ENCODE measurements at regions not wholly inside any gene's neighbourhood (a gene's known extent, or its start where the extent isn't known, plus 50 kb on each side); places are given as distances from the start of the nearest gene placed in this dataset.

DNA sequence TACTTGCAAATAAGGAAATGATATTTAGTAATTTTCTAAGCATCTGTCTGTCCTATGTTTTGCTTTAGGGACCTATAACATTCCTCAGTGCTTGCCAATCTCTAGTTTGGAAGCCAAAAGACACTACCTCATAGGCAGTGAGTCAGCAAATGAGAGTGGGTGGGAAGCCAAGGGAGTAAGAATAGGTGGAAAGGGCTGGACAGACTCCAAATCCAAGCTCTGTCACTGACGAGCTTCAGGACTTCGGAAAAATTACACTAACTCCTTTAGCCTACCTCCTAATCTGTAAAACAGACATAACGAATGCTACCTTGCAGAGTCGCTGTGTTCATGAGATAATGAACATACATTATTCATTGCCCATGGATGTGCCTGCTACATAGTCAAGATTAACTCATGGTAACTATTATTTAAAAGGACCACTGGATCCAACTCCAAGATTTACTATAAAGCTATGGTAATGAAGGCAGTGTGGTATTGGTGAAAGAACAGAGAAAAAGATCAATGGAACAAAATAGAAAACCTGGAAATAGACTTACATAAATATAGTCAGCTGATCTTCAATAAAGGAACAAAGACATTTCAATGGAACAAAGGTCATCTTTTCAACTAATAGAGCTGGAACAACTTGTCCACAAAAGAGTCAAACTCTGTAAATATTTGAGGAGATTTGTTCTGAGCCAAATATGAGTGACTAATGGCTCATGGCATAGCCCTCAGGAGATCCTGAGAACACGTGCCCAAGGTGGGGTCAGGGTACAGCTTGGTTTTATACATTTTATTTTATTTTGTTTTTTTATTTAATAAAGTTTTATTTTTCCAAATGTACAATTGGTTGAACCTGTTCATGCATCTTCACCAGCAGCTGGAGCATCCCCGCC lies 64.1 kb downstream of the FAM50B start:
- TF ChIP-seq, protein P1, sequence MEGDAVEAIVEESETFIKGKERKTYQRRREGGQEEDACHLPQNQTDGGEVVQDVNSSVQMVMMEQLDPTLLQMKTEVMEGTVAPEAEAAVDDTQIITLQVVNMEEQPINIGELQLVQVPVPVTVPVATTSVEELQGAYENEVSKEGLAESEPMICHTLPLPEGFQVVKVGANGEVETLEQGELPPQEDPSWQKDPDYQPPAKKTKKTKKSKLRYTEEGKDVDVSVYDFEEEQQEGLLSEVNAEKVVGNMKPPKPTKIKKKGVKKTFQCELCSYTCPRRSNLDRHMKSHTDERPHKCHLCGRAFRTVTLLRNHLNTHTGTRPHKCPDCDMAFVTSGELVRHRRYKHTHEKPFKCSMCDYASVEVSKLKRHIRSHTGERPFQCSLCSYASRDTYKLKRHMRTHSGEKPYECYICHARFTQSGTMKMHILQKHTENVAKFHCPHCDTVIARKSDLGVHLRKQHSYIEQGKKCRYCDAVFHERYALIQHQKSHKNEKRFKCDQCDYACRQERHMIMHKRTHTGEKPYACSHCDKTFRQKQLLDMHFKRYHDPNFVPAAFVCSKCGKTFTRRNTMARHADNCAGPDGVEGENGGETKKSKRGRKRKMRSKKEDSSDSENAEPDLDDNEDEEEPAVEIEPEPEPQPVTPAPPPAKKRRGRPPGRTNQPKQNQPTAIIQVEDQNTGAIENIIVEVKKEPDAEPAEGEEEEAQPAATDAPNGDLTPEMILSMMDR (IDR thresholded peaks at IDR 0.05) = no peak
- TF ChIP-seq POLR2AphosphoS5 (IDR thresholded peaks at IDR 0.05; ENCODE audit: insufficient read depth in 1 of 2, low read depth in 1 of 2) (peak in 1 of 2 donors; percentile 87), POLR2A (IDR thresholded peaks at IDR 0.05) (no peak)

Measured in vagina (tissue), 2 donors.